Activated T-helper 1 cell treated with anti-CD3 and anti-CD28 coated beads, Interleukin-12 subunit alpha, Interleukin-12 subunit beta, Interleukin-2, Interleukin-4 antibody, amounts not matched to agents 30 ng/mL and 10 ng/mL and 1 ng/mL, durations not matched to agents 14 hours and 24 hours and 36 hours (primary cell): ENCODE measurements at regions not wholly inside any gene's neighbourhood (a gene's known extent, or its start where the extent isn't known, plus 50 kb on each side); places are given as distances from the start of the nearest gene placed in this dataset.
"Not testable (repeated sequence)": the region's sequence is repeated elsewhere in the genome, so short reads cannot be mapped to it uniquely, and the experiment has no call there.

Experiments used
- DNase-seq: peaks from one replicate; pipeline ENCODE4 v3.0.0; 2021; ENCODE audit warnings: low spot score
- H3K27ac Mint-ChIP-seq: one replicate; pipeline ENCODE4 v1.8.0; 2021; ENCODE audit warnings: mild to moderate bottlenecking, mixed read lengths
- H3K27me3 Mint-ChIP-seq: one replicate; pipeline ENCODE4 v1.8.0; 2022; ENCODE audit warnings: mild to moderate bottlenecking, moderate library complexity, mixed read lengths; ENCODE audit not compliant: insufficient read depth
- H3K36me3 Mint-ChIP-seq: one replicate; pipeline ENCODE4 v1.8.0; 2021; ENCODE audit warnings: low read depth, mixed read lengths
- H3K4me1 Mint-ChIP-seq: one replicate; pipeline ENCODE4 v1.8.0; 2021; ENCODE audit warnings: low read depth, mixed read lengths
- H3K4me3 Mint-ChIP-seq: one replicate; pipeline ENCODE4 v1.8.0; 2021; ENCODE audit warnings: mild to moderate bottlenecking, moderate library complexity, mixed read lengths
- H3K9me3 Mint-ChIP-seq: one replicate; pipeline ENCODE4 v1.8.0; 2021; ENCODE audit warnings: mixed read lengths
- intact Hi-C: fragments of 100-400 bp; cut with micrococcal nuclease; formaldehyde crosslinking; loops from one replicate; pipeline ENCODE4 v1.15.1; 2024

- H3K4me3 Mint-ChIP-seq, intact Hi-C loops, H3K4me1 Mint-ChIP-seq, DNase-seq, H3K27ac Mint-ChIP-seq, H3K36me3 Mint-ChIP-seq, H3K9me3 Mint-ChIP-seq, H3K27me3 Mint-ChIP-seq: not testable (repeated sequence)
These were observed 390.6 kb downstream of the PRIM2 start for GRCh38 chr6:57708061-57708460.

- intact Hi-C loops, H3K9me3 Mint-ChIP-seq, H3K27me3 Mint-ChIP-seq, H3K27ac Mint-ChIP-seq, H3K36me3 Mint-ChIP-seq, H3K4me3 Mint-ChIP-seq, DNase-seq, H3K4me1 Mint-ChIP-seq: not testable (repeated sequence)
These were observed 405.1 kb downstream of the PRIM2 start for GRCh38 chr6:57722546-57722945.

- DNase-seq, H3K27me3 Mint-ChIP-seq, intact Hi-C loops, H3K4me3 Mint-ChIP-seq, H3K4me1 Mint-ChIP-seq, H3K27ac Mint-ChIP-seq, H3K36me3 Mint-ChIP-seq, H3K9me3 Mint-ChIP-seq: not testable (repeated sequence)
These were observed 406.5 kb downstream of the PRIM2 start for GRCh38 chr6:57723815-57724401.

- H3K27me3 Mint-ChIP-seq, H3K27ac Mint-ChIP-seq, H3K4me1 Mint-ChIP-seq, H3K9me3 Mint-ChIP-seq, intact Hi-C loops, H3K36me3 Mint-ChIP-seq, DNase-seq, H3K4me3 Mint-ChIP-seq: not testable (repeated sequence)
These were observed 412.0 kb downstream of the PRIM2 start for GRCh38 chr6:57729407-57729806.

- intact Hi-C loops, H3K9me3 Mint-ChIP-seq, DNase-seq, H3K36me3 Mint-ChIP-seq, H3K27me3 Mint-ChIP-seq, H3K27ac Mint-ChIP-seq, H3K4me3 Mint-ChIP-seq, H3K4me1 Mint-ChIP-seq: not testable (repeated sequence)
These were observed 413.3 kb downstream of the PRIM2 start for GRCh38 chr6:57730726-57731125.

- H3K4me1 Mint-ChIP-seq, DNase-seq, H3K9me3 Mint-ChIP-seq, H3K4me3 Mint-ChIP-seq, H3K36me3 Mint-ChIP-seq, H3K27ac Mint-ChIP-seq, H3K27me3 Mint-ChIP-seq, intact Hi-C loops: not testable (repeated sequence)
These were observed 430.3 kb downstream of the PRIM2 start for GRCh38 chr6:57747716-57748115.

GRCh38 chr6:57759850-57760249, 442.4 kb downstream of the PRIM2 start:
- intact Hi-C loops: not testable (repeated sequence)

GRCh38 chr6:57792720-57793397, 475.4 kb downstream of the PRIM2 start:
- H3K27ac Mint-ChIP-seq, H3K4me1 Mint-ChIP-seq, H3K36me3 Mint-ChIP-seq, DNase-seq, H3K4me3 Mint-ChIP-seq, intact Hi-C loops, H3K9me3 Mint-ChIP-seq: not testable (repeated sequence)
- H3K27me3 Mint-ChIP-seq: peaks cover 31% of the 10 kb centered on the region

More at GRCh38 chr6:57759850-57760249, 442.4 kb downstream of the PRIM2 start:
- not testable (repeated sequence) for H3K9me3 Mint-ChIP-seq, H3K27me3 Mint-ChIP-seq, H3K4me3 Mint-ChIP-seq, H3K36me3 Mint-ChIP-seq, H3K27ac Mint-ChIP-seq, H3K4me1 Mint-ChIP-seq, DNase-seq

GRCh38 chr6:57793398-57793762, 475.9 kb downstream of the PRIM2 start:
- DNase-seq, H3K4me1 Mint-ChIP-seq, H3K9me3 Mint-ChIP-seq, H3K27ac Mint-ChIP-seq, intact Hi-C loops, H3K4me3 Mint-ChIP-seq, H3K36me3 Mint-ChIP-seq: not testable (repeated sequence)
- H3K27me3 Mint-ChIP-seq: peaks cover 31% of the 10 kb centered on the region

GRCh38 chr6:57799703-57800479, 482.5 kb downstream of the PRIM2 start:
- intact Hi-C loops, H3K4me3 Mint-ChIP-seq, H3K36me3 Mint-ChIP-seq, H3K4me1 Mint-ChIP-seq, DNase-seq: not testable (repeated sequence)
- H3K27me3 Mint-ChIP-seq: peaks cover 17% of the 10 kb centered on the region
- H3K27ac Mint-ChIP-seq: peak overlapping the region; percentile 71
- peaks cover 20% of the 10 kb centered on the region for H3K9me3 Mint-ChIP-seq

- H3K9me3 Mint-ChIP-seq, DNase-seq, H3K27ac Mint-ChIP-seq, intact Hi-C loops, H3K4me1 Mint-ChIP-seq, H3K36me3 Mint-ChIP-seq, H3K4me3 Mint-ChIP-seq: not testable (repeated sequence)
- H3K27me3 Mint-ChIP-seq: peaks cover 29% of the 10 kb centered on the region
These were observed 491.2 kb downstream of the PRIM2 start for GRCh38 chr6:57808581-57808980.

- DNase-seq, H3K27ac Mint-ChIP-seq, H3K4me1 Mint-ChIP-seq, H3K36me3 Mint-ChIP-seq, intact Hi-C loops, H3K4me3 Mint-ChIP-seq, H3K9me3 Mint-ChIP-seq: not testable (repeated sequence)
- peaks cover 33% of the 10 kb centered on the region for H3K27me3 Mint-ChIP-seq
These were observed 492.0 kb downstream of the PRIM2 start for GRCh38 chr6:57809454-57809853.

- H3K4me3 Mint-ChIP-seq, intact Hi-C loops, H3K4me1 Mint-ChIP-seq, H3K27ac Mint-ChIP-seq, DNase-seq, H3K36me3 Mint-ChIP-seq, H3K9me3 Mint-ChIP-seq: not testable (repeated sequence)
- peaks cover 34% of the 10 kb centered on the region for H3K27me3 Mint-ChIP-seq
These were observed 496.0 kb downstream of the PRIM2 start for GRCh38 chr6:57813271-57814075.
